ENCODE measurements at regions not wholly inside any gene's neighbourhood (a gene's known extent, or its start where the extent isn't known, plus 50 kb on each side); places are given as distances from the start of the nearest gene placed in this dataset.

GRCh38 chr3:141825216-141826011 is 51.0 kb upstream of the ATP1B3 start (continued):
- TF ChIP-seq HNRNPK (IDR thresholded peaks at IDR 0.05; ENCODE audit: low read depth, low read length, poor library complexity, severe bottlenecking), result no peak
- TF ChIP-seq NCOA6 (IDR thresholded peaks at IDR 0.05), result no peak
- TF ChIP-seq CUX1 (CRISPR knock-in tag; IDR thresholded peaks at IDR 0.05), result no peak
- no peak for TF ChIP-seq HNRNPH1 (optimal IDR thresholded peaks at IDR 0.05; ENCODE audit: low read depth, low read length)

All from K562 (cell line).